NK-92 treated with Interleukin-12 subunit alpha and Interleukin-12 subunit beta, amount 100 ng/mL, for 24 hours (cell line): ENCODE measurements at regions not wholly inside any gene's neighbourhood (a gene's known extent, or its start where the extent isn't known, plus 50 kb on each side); places are given as distances from the start of the nearest gene placed in this dataset.

Source experiments
- DNase-seq: peaks from one replicate; lab custom pipeline; 2025; lab: John Stamatoyannopoulos, UW

DNA sequence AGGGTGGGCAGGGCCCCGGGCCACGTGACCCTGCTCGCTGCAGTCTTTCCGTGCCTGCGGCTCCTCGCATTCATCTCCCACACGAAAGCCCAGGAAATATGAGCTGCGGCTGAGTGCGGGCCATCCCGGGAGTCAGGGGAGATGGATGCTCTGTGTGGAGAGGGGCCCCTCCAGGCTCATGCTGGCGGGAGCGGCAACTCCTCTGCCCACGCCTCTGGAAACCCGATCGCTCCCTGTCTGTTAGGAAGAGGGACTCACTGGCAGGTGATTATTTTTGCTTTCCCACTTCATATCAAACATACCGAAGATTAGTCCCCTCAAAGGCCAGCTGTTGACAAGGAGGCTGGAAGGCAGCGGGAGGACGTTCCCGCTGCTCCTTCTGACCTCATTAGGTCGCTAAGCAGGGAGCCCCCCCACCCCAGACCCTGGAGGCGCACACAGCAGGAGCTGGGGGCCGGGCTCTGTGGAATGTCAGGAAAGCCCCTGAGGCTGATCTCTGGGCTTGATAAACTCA, 228.5 kb downstream of the FOXL1 start:
- DNase-seq = no peak

DNA sequence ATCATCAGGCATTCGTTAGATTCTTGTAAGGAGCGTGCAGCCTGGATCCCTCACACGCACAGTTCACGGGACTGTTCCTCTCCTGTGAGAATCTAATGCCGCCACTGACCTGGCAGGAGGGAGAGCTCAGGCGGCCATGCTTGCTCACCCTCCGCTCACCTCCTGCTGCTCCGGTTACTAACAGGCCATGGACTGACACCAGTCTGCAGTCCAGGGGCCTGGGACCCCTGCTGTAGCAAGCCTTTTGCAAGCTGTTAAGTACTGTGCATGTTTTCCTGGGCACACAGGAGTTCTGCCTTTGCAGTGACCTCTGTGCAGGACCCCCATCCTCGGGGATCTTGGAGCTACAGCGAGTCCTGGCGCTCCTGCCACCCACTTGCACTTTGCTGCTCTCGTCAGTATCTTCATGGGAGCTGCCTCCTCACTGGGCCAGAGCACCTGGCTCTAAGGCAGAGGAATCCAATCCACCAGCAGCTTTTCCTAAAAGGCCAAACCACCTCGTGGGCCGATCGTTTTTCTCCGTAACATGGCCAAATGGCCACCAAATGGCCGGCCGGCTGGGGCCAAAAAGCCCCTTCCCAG, 230.6 kb downstream of the FOXL1 start:
- DNase-seq = no peak

- no peak for DNase-seq
Measured at GRCh38 chr16:86809458-86809955, 231.2 kb downstream of the FOXL1 start.

DNA sequence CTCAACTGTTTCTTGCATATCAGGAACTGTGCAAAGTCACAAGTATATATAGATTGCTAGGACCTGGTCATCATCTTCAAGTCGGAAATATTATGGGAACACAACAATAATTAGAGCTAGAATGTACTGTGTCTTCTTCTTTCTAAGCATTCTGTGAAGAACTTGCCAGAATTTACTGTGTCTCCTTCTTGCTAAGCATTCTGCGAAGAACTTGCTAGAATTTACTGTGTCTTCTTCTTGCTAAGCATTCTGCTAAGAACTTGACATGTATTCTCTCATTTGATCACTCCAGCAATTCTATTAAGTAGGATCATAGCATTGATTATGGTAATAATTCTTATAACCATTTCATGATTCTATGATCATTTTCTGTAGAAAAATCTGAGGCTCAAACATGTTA, 231.7 kb downstream of the FOXL1 start:
- no peak for DNase-seq

DNA sequence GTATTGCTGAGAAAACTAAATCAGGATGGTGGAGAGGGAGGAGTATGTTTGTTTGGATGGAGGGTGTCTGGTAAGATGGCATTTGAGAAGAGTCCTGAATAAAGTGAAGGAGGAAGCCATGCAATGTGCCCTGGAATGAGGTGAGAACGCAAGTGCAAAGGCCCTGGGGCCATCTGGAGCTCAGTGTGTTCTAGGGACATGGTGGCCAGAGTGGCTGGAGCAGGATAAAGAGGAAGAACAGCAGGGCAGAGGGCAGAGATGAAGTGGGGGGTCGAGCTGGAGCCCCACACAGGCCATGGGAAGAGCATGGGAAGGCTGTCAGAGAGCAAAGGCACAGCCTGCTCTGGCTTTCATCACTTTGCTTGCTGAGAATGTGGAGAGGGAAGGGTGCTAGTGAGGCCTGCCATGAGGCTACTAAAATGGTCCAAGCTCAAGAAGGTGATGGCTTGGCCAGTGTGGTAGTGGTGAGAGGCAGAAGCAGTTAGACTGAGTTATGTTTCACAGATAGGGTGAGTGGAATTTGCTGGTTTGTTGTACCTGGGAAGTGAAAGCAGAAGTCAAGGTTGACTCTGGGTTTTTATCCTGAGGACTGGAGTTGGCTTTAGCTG, 234.1 kb downstream of the FOXL1 start:
- no peak for DNase-seq

DNA sequence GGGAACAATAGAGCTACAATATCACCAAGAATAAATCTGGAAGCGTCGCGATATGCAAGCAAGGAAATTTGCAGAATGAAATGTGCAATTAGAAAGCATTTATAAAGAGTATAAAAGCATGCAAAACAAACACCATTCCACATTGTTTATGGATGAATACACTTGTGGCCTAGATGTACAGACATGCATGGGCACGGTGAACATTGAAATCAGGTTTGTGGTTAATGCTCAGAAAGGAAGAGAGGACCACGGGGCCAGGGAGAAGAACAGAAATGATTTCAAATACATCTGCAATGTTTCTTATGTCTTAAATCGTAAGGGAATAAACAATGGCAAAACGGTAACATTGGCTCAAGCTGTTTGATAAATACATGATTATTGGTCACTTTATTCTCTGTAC, 235.9 kb downstream of the FOXL1 start:
- DNase-seq = no peak

DNA sequence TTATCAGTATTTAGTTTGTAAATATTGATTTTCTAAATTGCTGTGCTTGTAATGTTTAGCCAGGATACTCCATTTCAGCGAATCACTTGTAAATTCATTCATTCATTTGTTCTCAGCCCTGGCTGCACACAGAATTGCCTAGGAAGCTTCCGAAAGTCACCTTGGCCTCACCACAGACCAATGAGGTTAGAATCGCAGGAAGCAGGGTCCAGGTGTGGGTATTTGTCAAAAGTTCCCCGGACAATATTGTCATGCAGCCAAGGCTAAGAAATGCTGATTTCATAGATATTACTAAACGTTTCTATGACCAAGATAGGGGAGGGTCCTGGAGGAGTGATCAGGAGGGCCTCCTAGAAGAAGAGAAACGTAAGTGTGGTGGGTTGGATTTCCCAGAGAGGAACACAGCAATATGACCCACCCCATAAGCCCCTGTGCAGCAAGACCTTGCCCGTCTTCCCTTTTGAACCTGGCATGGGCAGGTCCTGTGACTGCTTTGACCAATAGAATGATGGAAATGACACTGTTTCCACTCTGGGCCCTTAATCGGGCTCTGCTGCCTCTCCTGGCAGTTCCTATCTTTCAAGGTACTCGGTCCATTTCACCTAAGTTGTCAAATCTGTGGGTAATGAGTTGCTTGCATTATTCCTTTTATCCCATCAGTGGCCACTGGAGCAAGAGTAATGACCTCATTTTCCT, 238.7 kb downstream of the FOXL1 start:
- no peak for DNase-seq

GRCh38 chr16:86818671-86819532, 240.6 kb downstream of the FOXL1 start:
- DNase-seq = no peak

GRCh38 chr16:86819533-86819892, 241.2 kb downstream of the FOXL1 start:
- no peak for DNase-seq

GRCh38 chr16:86821895-86822294, 243.5 kb downstream of the FOXL1 start:
- DNase-seq = no peak

DNA sequence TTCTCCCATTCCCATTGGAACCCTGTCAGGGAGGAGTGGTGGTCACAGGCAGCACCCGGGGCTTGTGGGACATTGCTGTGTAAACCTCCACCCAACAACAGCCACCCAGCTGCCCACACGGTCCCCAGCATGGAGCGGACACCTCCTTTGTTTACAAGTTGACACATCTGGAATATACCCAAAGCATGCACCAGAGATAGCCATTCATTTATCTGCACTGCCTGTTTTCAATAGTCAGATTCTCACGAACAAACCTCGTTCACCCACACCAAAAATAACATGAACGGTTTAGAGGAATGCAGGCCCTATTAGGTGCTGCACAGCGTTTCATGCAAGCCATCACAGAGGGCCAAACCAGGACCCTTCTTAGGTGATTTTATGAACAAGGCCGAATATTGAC, 244.8 kb downstream of the FOXL1 start:
- no peak for DNase-seq

- DNase-seq = no peak
Measured at GRCh38 chr16:86823888-86824671, 245.7 kb downstream of the FOXL1 start.

GRCh38 chr16:86824751-86825296, 246.5 kb downstream of the FOXL1 start:
- DNase-seq = no peak

DNA sequence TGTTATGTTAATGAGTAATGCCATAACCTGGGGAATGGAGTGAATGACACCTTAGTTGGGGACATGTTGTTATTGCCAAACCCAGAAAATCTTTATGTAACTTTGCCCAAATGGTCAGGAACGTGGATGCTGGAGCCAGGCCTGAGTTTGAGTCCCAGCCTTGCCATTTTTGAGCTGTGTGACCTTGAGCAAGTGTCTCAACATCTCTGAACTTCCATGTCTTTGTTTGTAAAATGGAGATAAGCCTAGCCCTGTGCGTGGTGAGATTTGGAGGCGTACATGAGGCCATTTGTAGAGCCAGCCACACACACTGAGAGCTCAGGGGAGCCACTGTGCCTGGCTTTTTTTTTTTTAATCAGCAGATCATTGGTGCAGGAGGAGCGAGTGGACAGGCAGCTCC, 247.3 kb downstream of the FOXL1 start:
- DNase-seq = no peak

DNA sequence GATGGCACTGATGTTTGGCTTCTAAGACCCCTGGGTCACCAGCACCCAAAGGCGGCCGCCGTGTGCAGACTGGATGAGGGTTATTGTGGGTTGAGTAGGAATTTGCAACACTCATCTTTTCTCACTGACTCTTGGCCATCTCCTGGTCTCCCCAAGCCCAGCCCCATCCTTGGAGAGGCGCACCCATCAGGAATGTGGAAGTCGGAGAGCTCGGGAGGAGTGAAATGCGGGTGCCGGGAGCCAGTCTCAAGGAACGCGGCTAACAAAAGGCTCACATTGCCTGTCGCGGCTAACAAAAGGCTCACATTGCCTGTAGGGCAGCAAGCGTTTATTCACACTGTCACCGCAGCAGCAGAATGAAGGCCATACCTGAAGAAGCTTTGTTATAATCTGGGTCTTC, 248.6 kb downstream of the FOXL1 start:
- DNase-seq = no peak

GRCh38 chr16:86827521-86827920, 249.2 kb downstream of the FOXL1 start:
- no peak for DNase-seq

- DNase-seq = no peak
Measured at GRCh38 chr16:86828202-86828601, 249.9 kb downstream of the FOXL1 start.

DNA sequence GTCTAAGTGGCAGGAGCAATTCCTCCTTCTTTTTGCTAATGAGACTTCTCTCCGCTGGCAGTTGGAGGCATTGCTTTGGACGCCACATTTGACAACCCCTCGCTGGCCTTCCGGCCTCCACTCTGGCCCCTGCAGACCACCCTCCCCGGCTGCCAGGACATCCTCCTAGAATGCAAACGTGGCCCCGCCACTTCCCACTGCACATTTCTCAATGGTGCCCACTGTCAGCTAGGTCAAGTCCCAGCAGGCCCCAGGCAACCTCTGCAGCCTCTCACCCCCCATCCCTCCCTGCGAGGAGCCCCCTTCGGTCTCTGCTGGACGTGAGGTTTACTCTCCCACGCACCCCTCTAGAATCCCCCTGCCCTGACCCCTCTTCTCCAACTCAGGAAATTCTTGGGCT, 250.3 kb downstream of the FOXL1 start:
- DNase-seq = no peak

DNA sequence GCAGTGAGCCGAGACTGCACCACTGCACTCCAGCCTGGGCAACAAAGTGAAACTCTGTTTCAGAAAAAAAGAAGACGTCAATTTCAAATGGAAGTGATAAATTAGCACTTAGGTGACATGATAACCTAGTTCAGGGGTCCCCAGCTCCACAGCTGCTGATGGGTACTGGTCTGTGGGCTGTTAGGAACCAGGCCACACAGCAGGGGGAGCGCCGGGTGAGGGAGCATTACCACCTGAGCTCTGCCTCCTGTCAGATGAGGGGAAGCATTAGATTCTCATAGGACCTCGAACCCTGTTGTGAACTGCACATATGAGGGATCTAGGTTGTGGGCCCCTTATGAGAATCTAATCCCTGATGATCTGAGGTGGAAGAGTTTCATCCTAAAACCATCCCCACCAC, 253.0 kb downstream of the FOXL1 start:
- DNase-seq = no peak

DNA sequence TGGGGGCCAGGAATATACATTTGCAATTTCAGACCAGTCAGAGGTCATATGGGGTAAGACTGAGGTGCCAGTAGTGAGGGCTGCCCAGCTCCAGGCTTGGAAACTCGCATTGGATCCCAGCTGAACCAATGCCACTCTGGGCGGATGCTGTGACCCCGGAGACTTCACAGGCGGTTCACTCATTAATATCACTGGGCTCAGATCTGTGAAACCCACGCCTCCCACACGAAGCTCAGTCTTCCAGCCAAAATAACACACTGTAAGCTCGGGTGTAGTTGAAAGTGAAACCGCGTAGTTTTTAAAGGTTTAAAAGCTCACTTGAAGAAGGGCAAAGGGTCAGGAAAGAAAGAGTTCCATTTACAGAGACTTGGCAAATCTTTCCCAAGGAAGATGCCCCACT, 254.8 kb downstream of the FOXL1 start:
- DNase-seq = no peak

- no peak for DNase-seq
Measured at GRCh38 chr16:86834451-86835035, 256.2 kb downstream of the FOXL1 start.
